ENCODE measurements at regions not wholly inside any gene's neighbourhood (a gene's known extent, or its start where the extent isn't known, plus 50 kb on each side); places are given as distances from the start of the nearest gene placed in this dataset.

- H3K36me3 ChIP-seq (replicated peaks in 1 of 2; ENCODE audit: control insufficient read depth in 1 of 2, insufficient read depth in 2 of 2, low read length in 2 of 2) = no peaks in the 10 kb centered on the region
- no peak for FAIRE-seq
- WGBS (ENCODE audit: low lambda C conversion rate) = 27% methylated on average over 8 of the region's 8 CpGs
- no peak overlapping the region for H3K4me3 ChIP-seq (replicated peaks in 1 of 3; ENCODE audit: insufficient read depth in 1 of 3, low read depth in 2 of 3, low read length in 3 of 3)
- peaks cover 6% of the 10 kb centered on the region; the same call in 1 of the 2 replicates for H3K4me1 ChIP-seq (ENCODE audit: insufficient read depth, low read length)
- no peaks in the 10 kb centered on the region for H3K27me3 ChIP-seq (ENCODE audit: control insufficient read depth in 1 of 2, insufficient read depth in 2 of 2, low read length in 2 of 2)
- peak; percentile 6 for DNase-seq (ENCODE audit: low spot score)
- no peak overlapping the region for H3K9ac ChIP-seq (ENCODE audit: insufficient read depth, low read depth, low read length)
- BruUV-seq (replicated peaks) = no TSS peak
- no peak overlapping the region for H3K4me2 ChIP-seq (ENCODE audit: low read depth, low read length)
- H3K27ac ChIP-seq (ENCODE audit: extremely low read length, insufficient read depth, low read length) = no peak overlapping the region
- in situ Hi-C loops (cut with HindIII; ENCODE audit: extremely low pct_ligation_motif_present, low pct_unique_long_range_greater_than_20kb) = no loop called here
- intact Hi-C loops (cut with micrococcal nuclease; ENCODE audit: unreplicated experiment) = no loop called here
- no peaks in the 10 kb centered on the region for H3K9me3 ChIP-seq (ENCODE audit: low read length)
- no peak for ATAC-seq
- H3K79me2 ChIP-seq (ENCODE audit: insufficient read depth, low read length) = no peaks in the 10 kb centered on the region
- no peaks in the 10 kb centered on the region for H4K20me1 ChIP-seq (ENCODE audit: insufficient read depth, low read length)
- H2AFZ ChIP-seq (ENCODE audit: low read length) = no peak overlapping the region
- ChIA-PET POLR2A (no interaction called here), CTCF (ENCODE audit: low intra/inter-chr PET ratio, low total read pairs) (no interaction called here)
- TF ChIP-seq SRY (CRISPR knock-in tag; IDR thresholded peaks at IDR 0.05) (no peak), PHF8 (CRISPR knock-in tag; IDR thresholded peaks at IDR 0.05) (no peak), AGO1 (IDR thresholded peaks at IDR 0.05; ENCODE audit: low read depth, low read length, poor library complexity, severe bottlenecking) (no peak), SP2 (CRISPR knock-in tag; IDR thresholded peaks at IDR 0.05) (no peak), RAD21 (CRISPR knock-in tag; IDR thresholded peaks at IDR 0.05) (no peak), LBX2 (CRISPR knock-in tag; IDR thresholded peaks at IDR 0.05; ENCODE audit: borderline replicate concordance) (no peak), CREB1 (IDR thresholded peaks at IDR 0.05) (peak; percentile 45; the same call in 1 of the 2 replicates), CREB1 (CRISPR knock-in tag; IDR thresholded peaks at IDR 0.05) (no peak), ZNF550 (CRISPR knock-in tag; IDR thresholded peaks at IDR 0.05; ENCODE audit: borderline replicate concordance) (no peak), SNRNP70 (IDR thresholded peaks at IDR 0.05; ENCODE audit: low read depth, low read length) (no peak), ATF7 (IDR thresholded peaks at IDR 0.05) (peak; percentile 19; the same call in 1 of the 2 replicates), ATF7 (CRISPR knock-in tag; IDR thresholded peaks at IDR 0.05) (no peak), JARID2 (CRISPR knock-in tag; IDR thresholded peaks at IDR 0.05; ENCODE audit: insufficient replicate concordance) (no peak), ZNF343 (CRISPR knock-in tag; IDR thresholded peaks at IDR 0.05) (no peak), HNF4A (CRISPR knock-in tag; IDR thresholded peaks at IDR 0.05) (0 out of 2 replicates have a peak, but pooled peaks have one; percentile 6), ZBTB34 (CRISPR knock-in tag; IDR thresholded peaks at IDR 0.05) (no peak), ZNF777 (CRISPR knock-in tag; IDR thresholded peaks at IDR 0.05) (no peak)
Observed at GRCh38 chr20:11045412-11046175, 371.8 kb upstream of the JAG1 start.
